Trophoblast cell (in vitro differentiated cells and primary cell): ENCODE measurements at regions not wholly inside any gene's neighbourhood (a gene's known extent, or its start where the extent isn't known, plus 50 kb on each side); places are given as distances from the start of the nearest gene placed in this dataset.
A peak's percentile ranks its signal among the peaks of the same experiment; 100 is the strongest.

ENCODE experiments used
- DNase-seq, 2 donors: peaks; one replicate each; pipeline ENCODE4 v3.0.0-alpha.2; 2016
- H2AFZ ChIP-seq: 2 replicates; pipeline ENCODE4 v1.6.1; 2013; ENCODE audit warnings: low read length, moderate library complexity, mild to moderate bottlenecking; ENCODE audit not compliant: insufficient read depth, poor library complexity
- H2AK5ac ChIP-seq: 2 replicates; pipeline ENCODE4 v1.6.1; 2013; ENCODE audit warnings: mild to moderate bottlenecking, low read length
- H2BK120ac ChIP-seq: 2 replicates; pipeline ENCODE4 v1.6.1; 2013; ENCODE audit warnings: low read length, mild to moderate bottlenecking, moderate library complexity; ENCODE audit not compliant: insufficient read depth, poor library complexity
- H2BK12ac ChIP-seq: 2 replicates; pipeline ENCODE4 v1.6.1; 2013; ENCODE audit warnings: mild to moderate bottlenecking, low read length, moderate library complexity
- H2BK5ac ChIP-seq: 2 replicates; pipeline ENCODE4 v1.6.1; 2013; ENCODE audit warnings: low read length, low read depth, moderate library complexity, mild to moderate bottlenecking; ENCODE audit not compliant: poor library complexity
- H3K14ac ChIP-seq: 2 replicates; pipeline ENCODE4 v1.6.1; 2013; ENCODE audit warnings: mild to moderate bottlenecking, low read length
- H3K18ac ChIP-seq: 2 replicates; pipeline ENCODE4 v1.6.1; 2013; ENCODE audit warnings: mild to moderate bottlenecking, low read length
- H3K23ac ChIP-seq: 2 replicates; pipeline ENCODE4 v1.6.1; 2013; ENCODE audit warnings: low read length
- H3K27ac ChIP-seq: 2 replicates; pipeline ENCODE4 v1.5.1; 2013; ENCODE audit warnings: low read depth, mild to moderate bottlenecking, inconsistent platforms, low read length, moderate library complexity
- H3K27me3 ChIP-seq: 2 replicates; pipeline ENCODE4 v1.6.1; 2013; ENCODE audit warnings: inconsistent platforms, mild to moderate bottlenecking, low read length, moderate library complexity; ENCODE audit not compliant: insufficient read depth
- H3K36me3 ChIP-seq, 2 experiments: 1 replicate in 1 of 2; 2 replicates in 1 of 2; pipeline ENCODE4 v1.6.1; 2013; ENCODE audit warnings: low read length in 2 of 2, mild to moderate bottlenecking in 2 of 2, moderate library complexity in 1 of 2; ENCODE audit not compliant: insufficient read depth in 2 of 2, control insufficient read depth in 1 of 2
- H3K4ac ChIP-seq: 2 replicates; pipeline ENCODE4 v1.6.1; 2013; ENCODE audit warnings: low read depth, mild to moderate bottlenecking, low read length, moderate library complexity
- H3K4me1 ChIP-seq, 2 experiments: 1 replicate in 1 of 2; 2 replicates in 1 of 2; pipeline ENCODE4 v1.6.1; 2013; ENCODE audit warnings: low read length in 2 of 2, mild to moderate bottlenecking in 2 of 2, moderate library complexity in 1 of 2; ENCODE audit not compliant: insufficient read depth in 2 of 2, control insufficient read depth in 1 of 2
- H3K4me2 ChIP-seq: 2 replicates; pipeline ENCODE4 v1.6.1; 2013; ENCODE audit warnings: inconsistent platforms, mild to moderate bottlenecking, low read length, moderate library complexity
- H3K4me3 ChIP-seq: 2 replicates; pipeline ENCODE4 v1.5.1; 2013; ENCODE audit warnings: mild to moderate bottlenecking, low read depth, low read length, inconsistent platforms
- H3K79me1 ChIP-seq: one replicate; pipeline ENCODE4 v1.6.1; 2013; ENCODE audit warnings: low read length
- H3K79me2 ChIP-seq: 2 replicates; pipeline ENCODE4 v1.6.1; 2013; ENCODE audit warnings: low read length, mild to moderate bottlenecking; ENCODE audit not compliant: control insufficient read depth, insufficient read depth, poor library complexity
- H3K9ac ChIP-seq: 2 replicates; pipeline ENCODE4 v1.6.1; 2013; ENCODE audit warnings: mild to moderate bottlenecking, low read length
- H3K9me3 ChIP-seq: 2 replicates; pipeline ENCODE4 v1.6.1; 2013; ENCODE audit warnings: low read depth, mild to moderate bottlenecking, control low read depth, inconsistent platforms, low read length; ENCODE audit not compliant: insufficient read depth
- H4K12ac ChIP-seq: 2 replicates; pipeline ENCODE4 v1.6.1; 2013; ENCODE audit warnings: low read depth, mild to moderate bottlenecking, low read length, moderate library complexity
- H4K8ac ChIP-seq: 2 replicates; pipeline ENCODE4 v1.6.1; 2013; ENCODE audit warnings: low read depth, mild to moderate bottlenecking, low read length, moderate library complexity
- H4K91ac ChIP-seq: one replicate; pipeline ENCODE4 v1.6.1; 2013; ENCODE audit warnings: low read depth, mild to moderate bottlenecking, low read length, moderate library complexity
- WGBS: extraction: QIAGEN DNeasy Blood & Tissue Kit; methylation state at CpG from one replicate; pipeline ENCODE4 v1.1.7; 2013; ENCODE audit warnings: missing lambda C conversion rate; ENCODE audit not compliant: insufficient read length, insufficient coverage; ENCODE audit errors: extremely low coverage; 5-methylcytosine and 5-hydroxymethylcytosine counted together

DNA sequence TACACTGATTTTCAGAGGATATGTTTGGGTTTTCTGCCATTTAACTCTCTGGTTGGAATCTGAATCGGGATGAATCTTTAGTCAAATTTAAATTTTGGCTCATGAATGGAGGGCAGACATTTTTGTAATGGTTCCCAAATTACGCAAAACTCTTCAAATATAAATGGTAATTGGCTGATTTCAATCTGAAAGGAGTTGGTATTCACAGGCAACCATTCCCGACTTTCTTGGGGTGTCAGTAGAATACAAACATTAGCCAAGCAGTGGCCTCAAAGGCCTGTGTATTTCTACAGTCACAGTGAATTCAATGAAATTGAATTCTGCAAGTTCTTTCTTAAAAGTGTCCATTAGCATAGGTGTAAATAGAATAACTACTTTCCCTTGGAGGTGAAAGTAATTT is 668.8 kb upstream of the PRKX start:
- Histone ChIP-seq H2BK120ac (no peak overlapping the region), H3K4me3 (no peak overlapping the region), H3K23ac (no peak overlapping the region), H4K91ac (no peak overlapping the region), H3K79me2 (no peaks in the 10 kb centered on the region), H3K27ac (no peak overlapping the region), H4K12ac (no peak overlapping the region), H2AK5ac (no peak overlapping the region), H2BK5ac (no peak overlapping the region), H4K8ac (no peak overlapping the region), H3K4me1 (no peaks in the 10 kb centered on the region), H3K18ac (no peak overlapping the region), H3K4me2 (no peak overlapping the region), H3K4ac (no peak overlapping the region), H3K27me3 (no peaks in the 10 kb centered on the region), H3K79me1 (peaks cover 3% of the 10 kb centered on the region), H3K9me3 (peaks cover 2% of the 10 kb centered on the region), H2AFZ (no peak overlapping the region), H3K14ac (no peak overlapping the region), H3K9ac (no peak overlapping the region), H2BK12ac (no peak overlapping the region), H3K36me3 (no peaks in the 10 kb centered on the region)
- DNase-seq, result no peak
- WGBS, result no CpG with 5 or more reads among the region's 3 CpGs

DNA sequence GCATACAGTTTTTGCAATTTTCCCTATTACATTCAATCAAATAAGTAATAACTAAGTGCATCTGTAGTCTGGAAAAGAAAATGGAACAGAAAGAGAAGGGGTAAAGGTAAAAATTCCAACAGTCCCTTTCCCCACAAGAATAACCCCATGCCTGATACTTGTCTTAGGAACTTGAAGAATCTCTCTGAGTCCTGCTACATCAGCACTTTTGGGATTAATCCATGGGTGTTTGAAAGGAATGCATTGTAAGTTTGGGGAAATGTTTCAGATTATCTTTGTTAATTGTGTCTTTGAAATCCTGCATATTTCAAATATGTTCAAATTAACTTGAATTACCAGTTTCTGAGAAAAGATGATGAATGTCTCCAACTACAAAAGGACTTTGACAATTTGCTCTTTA is 667.3 kb upstream of the PRKX start:
- no peaks in the 10 kb centered on the region for H3K4me1 ChIP-seq
- no peak overlapping the region for H4K12ac ChIP-seq
- H3K27me3 ChIP-seq, result no peaks in the 10 kb centered on the region
- H3K18ac ChIP-seq, result no peak overlapping the region
- no peak overlapping the region for H4K91ac ChIP-seq
- peaks cover 3% of the 10 kb centered on the region for H3K79me1 ChIP-seq
- no peak overlapping the region for H2BK12ac ChIP-seq
- H3K27ac ChIP-seq, result no peak overlapping the region
- no peaks in the 10 kb centered on the region for H3K79me2 ChIP-seq
- H3K23ac ChIP-seq, result no peak overlapping the region
- no peak overlapping the region for H2BK5ac ChIP-seq
- H2AFZ ChIP-seq, result no peak overlapping the region
- no peak overlapping the region for H3K14ac ChIP-seq
- no peak overlapping the region for H3K4me2 ChIP-seq
- no peaks in the 10 kb centered on the region for H3K36me3 ChIP-seq
- H3K9me3 ChIP-seq, result peaks cover 2% of the 10 kb centered on the region
- DNase-seq, result peak in 1 of 2 donors; percentile 11
- H4K8ac ChIP-seq, result no peak overlapping the region
- no peak overlapping the region for H2AK5ac ChIP-seq
- H3K9ac ChIP-seq, result no peak overlapping the region
- no peak overlapping the region for H3K4ac ChIP-seq
- no peak overlapping the region for H2BK120ac ChIP-seq
- no peak overlapping the region for H3K4me3 ChIP-seq

GRCh38 chrX:4379071-4379470 is 665.6 kb upstream of the PRKX start:
- Histone ChIP-seq H4K12ac (no peak overlapping the region), H3K9me3 (peaks cover 2% of the 10 kb centered on the region), H2BK120ac (no peak overlapping the region), H2BK12ac (no peak overlapping the region), H2AK5ac (no peak overlapping the region), H3K23ac (no peak overlapping the region), H3K4me3 (no peak overlapping the region), H3K36me3 (no peaks in the 10 kb centered on the region), H3K4me2 (no peak overlapping the region), H3K79me1 (peaks cover 3% of the 10 kb centered on the region), H3K18ac (no peak overlapping the region), H4K8ac (no peak overlapping the region), H3K14ac (no peak overlapping the region), H2AFZ (no peak overlapping the region), H3K27ac (peak overlapping the region; percentile 70), H3K4me1 (no peaks in the 10 kb centered on the region), H3K4ac (no peak overlapping the region), H3K9ac (no peak overlapping the region), H2BK5ac (peak overlapping the region; percentile 21), H4K91ac (no peak overlapping the region), H3K79me2 (no peaks in the 10 kb centered on the region), H3K27me3 (no peaks in the 10 kb centered on the region)
- peak; percentile 56 to 81 for DNase-seq
- no CpG with 5 or more reads among the region's 1 CpG for WGBS

- Histone ChIP-seq H3K4me2 (no peak overlapping the region), H3K36me3 (no peaks in the 10 kb centered on the region)
- WGBS, result no CpG with 5 or more reads among the region's 8 CpGs
Measured at GRCh38 chrX:4373791-4374190, 660.3 kb upstream of the PRKX start.

More at GRCh38 chrX:4373791-4374190, 660.3 kb upstream of the PRKX start:
- Histone ChIP-seq H2BK5ac (no peak overlapping the region), H3K14ac (no peak overlapping the region), H2BK120ac (no peak overlapping the region), H3K27me3 (no peaks in the 10 kb centered on the region), H2AFZ (no peak overlapping the region), H3K9me3 (peaks cover 2% of the 10 kb centered on the region), H2AK5ac (no peak overlapping the region), H3K79me2 (no peaks in the 10 kb centered on the region), H4K91ac (no peak overlapping the region), H2BK12ac (no peak overlapping the region), H4K12ac (no peak overlapping the region), H3K18ac (no peak overlapping the region), H4K8ac (no peak overlapping the region), H3K23ac (no peak overlapping the region), H3K4me3 (no peak overlapping the region), H3K9ac (no peak overlapping the region), H3K4me1 (no peaks in the 10 kb centered on the region), H3K79me1 (peaks cover 3% of the 10 kb centered on the region), H3K4ac (no peak overlapping the region), H3K27ac (no peak overlapping the region)
- DNase-seq, result no peak
